ENCODE measurements at regions not wholly inside any gene's neighbourhood (a gene's known extent, or its start where the extent isn't known, plus 50 kb on each side); places are given as distances from the start of the nearest gene placed in this dataset.

- no peak for DNase-seq
These were observed 111.8 kb upstream of the MYCN start for GRCh38 chr2:15828576-15828975.

- no peak for DNase-seq
These were observed 111.1 kb upstream of the MYCN start for GRCh38 chr2:15829091-15829801.

GRCh38 chr2:15829985-15830384, 110.4 kb upstream of the MYCN start:
- no peak for DNase-seq

- DNase-seq = no peak
These were observed 109.3 kb upstream of the MYCN start for GRCh38 chr2:15830937-15831549.

- no peak for DNase-seq
These were observed 108.2 kb upstream of the MYCN start for GRCh38 chr2:15832030-15832709.

- no peak for DNase-seq
These were observed 107.3 kb upstream of the MYCN start for GRCh38 chr2:15832849-15833680.

GRCh38 chr2:15833731-15834130, 106.6 kb upstream of the MYCN start:
- DNase-seq = no peak

GRCh38 chr2:15834381-15835031, 105.8 kb upstream of the MYCN start:
- DNase-seq = no peak

GRCh38 chr2:15835991-15836688, 104.2 kb upstream of the MYCN start:
- DNase-seq = no peak

- DNase-seq = no peak
These were observed 103.4 kb upstream of the MYCN start for GRCh38 chr2:15836689-15837610.

GRCh38 chr2:15838481-15839090, 101.8 kb upstream of the MYCN start:
- DNase-seq = no peak

- no peak for DNase-seq
These were observed 100.8 kb upstream of the MYCN start for GRCh38 chr2:15839426-15840124.

GRCh38 chr2:15840148-15840547, 100.2 kb upstream of the MYCN start:
- no peak for DNase-seq

- no peak for DNase-seq
These were observed 99.4 kb upstream of the MYCN start for GRCh38 chr2:15840969-15841368.

- DNase-seq = peak; percentile 26
These were observed 98.4 kb upstream of the MYCN start for GRCh38 chr2:15841776-15842560.

GRCh38 chr2:15842758-15843666, 97.3 kb upstream of the MYCN start:
- peak; percentile 57 for DNase-seq

GRCh38 chr2:15844211-15844801, 96.0 kb upstream of the MYCN start:
- DNase-seq = peak; percentile 18

Measured in eye (tissue), 1 donor.